ENCODE measurements at regions not wholly inside any gene's neighbourhood (a gene's known extent, or its start where the extent isn't known, plus 50 kb on each side); places are given as distances from the start of the nearest gene placed in this dataset.

GRCh38 chrX:15191830-15192229 is 78.1 kb downstream of the ASB9 start:
- DNase-seq (ENCODE audit: low read depth): no peak
- Histone ChIP-seq H3K27ac (ENCODE audit: low read depth, low read length) (no peak overlapping the region), H3K9ac (ENCODE audit: low read length) (no peak overlapping the region), H3K4me3 (ENCODE audit: insufficient read depth, low read depth, low read length) (no peak overlapping the region), H3K27me3 (ENCODE audit: insufficient read depth, low read length) (no peaks in the 10 kb centered on the region), H4K20me1 (ENCODE audit: insufficient read depth, low read length) (no peaks in the 10 kb centered on the region), H3K4me2 (ENCODE audit: low read length) (no peak overlapping the region), H3K9me3 (ENCODE audit: insufficient read depth, low read depth, low read length) (no peaks in the 10 kb centered on the region), H3K4me1 (ENCODE audit: insufficient read depth, low read length) (no peaks in the 10 kb centered on the region), H2AFZ (ENCODE audit: low read depth, low read length) (no peak overlapping the region), H3K36me3 (ENCODE audit: insufficient read depth, low read length) (no peaks in the 10 kb centered on the region), H3K79me2 (ENCODE audit: insufficient read depth, low read length) (no peaks in the 10 kb centered on the region)
- Mint-ChIP-seq H3K9me3 (ENCODE audit: unreplicated experiment) (peaks cover 2% of the 10 kb centered on the region), H3K27me3 (ENCODE audit: low read depth, unreplicated experiment) (peaks cover 1% of the 10 kb centered on the region), H3K4me1 (ENCODE audit: low read depth, unreplicated experiment) (no peaks in the 10 kb centered on the region), H3K36me3 (ENCODE audit: low read depth, unreplicated experiment) (no peaks in the 10 kb centered on the region), H3K4me3 (ENCODE audit: unreplicated experiment) (no peak overlapping the region), H3K27ac (ENCODE audit: unreplicated experiment) (no peak overlapping the region)
- peak; percentile 37 for FAIRE-seq
- TF ChIP-seq EZH2 (IDR thresholded peaks at IDR 0.05; ENCODE audit: insufficient read depth, low read length): no peak

- FAIRE-seq: peak; percentile 23
- Histone ChIP-seq H3K27me3 (ENCODE audit: insufficient read depth, low read length) (no peaks in the 10 kb centered on the region), H3K27ac (ENCODE audit: low read depth, low read length) (no peak overlapping the region), H3K4me3 (ENCODE audit: insufficient read depth, low read depth, low read length) (no peak overlapping the region), H2AFZ (ENCODE audit: low read depth, low read length) (no peak overlapping the region), H3K79me2 (ENCODE audit: insufficient read depth, low read length) (no peaks in the 10 kb centered on the region), H3K4me1 (ENCODE audit: insufficient read depth, low read length) (no peaks in the 10 kb centered on the region), H3K9ac (ENCODE audit: low read length) (no peak overlapping the region), H3K9me3 (ENCODE audit: insufficient read depth, low read depth, low read length) (no peaks in the 10 kb centered on the region), H3K36me3 (ENCODE audit: insufficient read depth, low read length) (no peaks in the 10 kb centered on the region), H3K4me2 (ENCODE audit: low read length) (no peak overlapping the region), H4K20me1 (ENCODE audit: insufficient read depth, low read length) (no peaks in the 10 kb centered on the region)
- no peaks in the 10 kb centered on the region for H3K36me3 Mint-ChIP-seq (ENCODE audit: low read depth, unreplicated experiment)
- TF ChIP-seq CTCF (IDR thresholded peaks at IDR 0.05; ENCODE audit: insufficient read depth, low read depth, low read length) (no peak), EZH2 (IDR thresholded peaks at IDR 0.05; ENCODE audit: insufficient read depth, low read length) (no peak)
- no peaks in the 10 kb centered on the region for H3K27me3 Mint-ChIP-seq (ENCODE audit: low read depth, unreplicated experiment)
- H3K27ac Mint-ChIP-seq (ENCODE audit: unreplicated experiment): no peak overlapping the region
- no peak for DNase-seq (ENCODE audit: low read depth)
- no peaks in the 10 kb centered on the region for H3K9me3 Mint-ChIP-seq (ENCODE audit: unreplicated experiment)
- no peaks in the 10 kb centered on the region for H3K4me1 Mint-ChIP-seq (ENCODE audit: low read depth, unreplicated experiment)
- H3K4me3 Mint-ChIP-seq (ENCODE audit: unreplicated experiment): no peak overlapping the region
These were observed 81.8 kb downstream of the ASB9 start for GRCh38 chrX:15188039-15188438.

GRCh38 chrX:15177316-15177715 is 92.6 kb downstream of the ASB9 start:
- no peak overlapping the region for H3K27ac Mint-ChIP-seq (ENCODE audit: unreplicated experiment)
- H3K27me3 ChIP-seq (ENCODE audit: insufficient read depth, low read length): no peaks in the 10 kb centered on the region
- DNase-seq (ENCODE audit: low read depth): no peak
- FAIRE-seq: no peak
- H3K36me3 ChIP-seq (ENCODE audit: insufficient read depth, low read length): no peaks in the 10 kb centered on the region
- H3K4me1 Mint-ChIP-seq (ENCODE audit: low read depth, unreplicated experiment): no peaks in the 10 kb centered on the region
- no peaks in the 10 kb centered on the region for H3K4me1 ChIP-seq (ENCODE audit: insufficient read depth, low read length)
- no peaks in the 10 kb centered on the region for H3K36me3 Mint-ChIP-seq (ENCODE audit: low read depth, unreplicated experiment)
- no peaks in the 10 kb centered on the region for H4K20me1 ChIP-seq (ENCODE audit: insufficient read depth, low read length)
- no peak overlapping the region for H2AFZ ChIP-seq (ENCODE audit: low read depth, low read length)
- no peak overlapping the region for H3K4me2 ChIP-seq (ENCODE audit: low read length)
- H3K9ac ChIP-seq (ENCODE audit: low read length): no peak overlapping the region
- H3K9me3 Mint-ChIP-seq (ENCODE audit: unreplicated experiment): no peaks in the 10 kb centered on the region
- TF ChIP-seq CTCF (IDR thresholded peaks at IDR 0.05; ENCODE audit: insufficient read depth, low read depth, low read length): no peak
- H3K79me2 ChIP-seq (ENCODE audit: insufficient read depth, low read length): no peaks in the 10 kb centered on the region
- no peak overlapping the region for H3K27ac ChIP-seq (ENCODE audit: low read depth, low read length)
- no peaks in the 10 kb centered on the region for H3K9me3 ChIP-seq (ENCODE audit: insufficient read depth, low read depth, low read length)
- H3K4me3 ChIP-seq (ENCODE audit: insufficient read depth, low read depth, low read length): no peak overlapping the region
- no peak overlapping the region for H3K4me3 Mint-ChIP-seq (ENCODE audit: unreplicated experiment)
- H3K27me3 Mint-ChIP-seq (ENCODE audit: low read depth, unreplicated experiment): no peaks in the 10 kb centered on the region

All from astrocyte (in vitro differentiated cells and primary cell).